Astrocyte (in vitro differentiated cells and primary cell): ENCODE measurements at regions not wholly inside any gene's neighbourhood (a gene's known extent, or its start where the extent isn't known, plus 50 kb on each side); places are given as distances from the start of the nearest gene placed in this dataset.

Experiments used
- DNase-seq: peaks from one replicate; pipeline ENCODE4 v3.0.0-alpha.2; 2010; ENCODE audit warnings: low read depth
- FAIRE-seq: peaks from 2 replicates; lab custom pipeline; 2011; peaks lifted over from hg19 to GRCh38; lab: Jason Lieb, UNC
- H2AFZ ChIP-seq: 2 replicates; pipeline ENCODE4 v1.6.0; 2012; ENCODE audit warnings: low read depth, low read length, inconsistent platforms
- H3K27ac ChIP-seq: 2 replicates; pipeline ENCODE4 v1.5.1; 2011; ENCODE audit warnings: low read depth, low read length, inconsistent platforms
- H3K27me3 ChIP-seq: 2 replicates; pipeline ENCODE4 v1.6.0; 2011; ENCODE audit warnings: low read length, inconsistent platforms; ENCODE audit not compliant: insufficient read depth
- H3K36me3 ChIP-seq: 2 replicates; pipeline ENCODE4 v1.5.1; 2011; ENCODE audit warnings: low read length, inconsistent platforms; ENCODE audit not compliant: insufficient read depth
- H3K4me1 ChIP-seq: 2 replicates; pipeline ENCODE4 v1.5.1; 2011; ENCODE audit warnings: low read length, inconsistent platforms; ENCODE audit not compliant: insufficient read depth
- H3K4me2 ChIP-seq: 2 replicates; pipeline ENCODE4 v1.6.0; 2012; ENCODE audit warnings: low read length, inconsistent platforms
- H3K4me3 ChIP-seq: 2 replicates; pipeline ENCODE4 v1.5.1; 2011; ENCODE audit warnings: low read depth, mild to moderate bottlenecking, low read length, inconsistent platforms; ENCODE audit not compliant: insufficient read depth
- H3K79me2 ChIP-seq: 2 replicates; pipeline ENCODE4 v1.6.0; 2012; ENCODE audit warnings: mild to moderate bottlenecking, low read length, inconsistent platforms; ENCODE audit not compliant: insufficient read depth
- H3K9ac ChIP-seq: 2 replicates; pipeline ENCODE4 v1.6.0; 2012; ENCODE audit warnings: mild to moderate bottlenecking, low read length, inconsistent platforms
- H3K9me3 ChIP-seq: 2 replicates; pipeline ENCODE4 v1.5.1; 2012; ENCODE audit warnings: low read depth, mild to moderate bottlenecking, low read length, inconsistent platforms; ENCODE audit not compliant: insufficient read depth
- H4K20me1 ChIP-seq: 2 replicates; pipeline ENCODE4 v1.6.0; 2012; ENCODE audit warnings: low read length, inconsistent platforms; ENCODE audit not compliant: insufficient read depth
- H3K27ac Mint-ChIP-seq: one replicate; pipeline ENCODE4 v1.8.0; 2021; ENCODE audit warnings: mild to moderate bottlenecking, mixed read lengths; ENCODE audit not compliant: unreplicated experiment
- H3K27me3 Mint-ChIP-seq: one replicate; pipeline ENCODE4 v1.8.0; 2021; ENCODE audit warnings: low read depth, mixed read lengths; ENCODE audit not compliant: unreplicated experiment
- H3K36me3 Mint-ChIP-seq: one replicate; pipeline ENCODE4 v1.8.0; 2021; ENCODE audit warnings: low read depth, mixed read lengths; ENCODE audit not compliant: unreplicated experiment
- H3K4me1 Mint-ChIP-seq: one replicate; pipeline ENCODE4 v1.8.0; 2021; ENCODE audit warnings: low read depth, mixed read lengths; ENCODE audit not compliant: unreplicated experiment
- H3K4me3 Mint-ChIP-seq: one replicate; pipeline ENCODE4 v1.8.0; 2021; ENCODE audit warnings: mild to moderate bottlenecking, moderate library complexity, mixed read lengths; ENCODE audit not compliant: unreplicated experiment
- H3K9me3 Mint-ChIP-seq: one replicate; pipeline ENCODE4 v1.8.0; 2021; ENCODE audit warnings: mild to moderate bottlenecking, mixed read lengths; ENCODE audit not compliant: unreplicated experiment
- EZH2 ChIP-seq: IDR thresholded peaks from 2 replicates; pipeline ENCODE4 v1.6.1; 2012; ENCODE audit warnings: mild to moderate bottlenecking, low read length, inconsistent platforms; ENCODE audit not compliant: insufficient read depth
- TF ChIP-seq, protein P1 (sequence below): IDR thresholded peaks from 2 replicates; pipeline ENCODE4 v1.5.1; 2011; ENCODE audit warnings: low read depth, mild to moderate bottlenecking, inconsistent platforms, low read length, moderate library complexity; ENCODE audit not compliant: insufficient read depth

DNA sequence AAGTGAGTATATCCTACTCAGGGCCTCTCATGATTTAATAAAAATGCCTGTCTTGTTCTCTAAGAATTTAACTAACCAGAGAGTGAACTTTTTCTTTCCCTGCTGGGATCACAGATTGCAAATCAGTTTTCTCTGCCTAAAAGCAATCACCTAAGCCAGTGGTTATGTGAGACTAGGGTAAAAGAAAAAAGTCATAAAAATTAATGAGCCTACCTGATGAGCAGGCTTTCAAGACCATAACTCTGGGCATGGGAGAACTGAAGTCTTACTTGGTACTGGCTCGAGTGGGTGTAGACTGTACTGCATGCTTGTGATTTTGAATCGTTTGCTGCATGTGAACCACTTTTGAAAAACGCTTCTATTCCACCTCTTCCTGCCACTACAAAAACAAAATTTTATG lies 1677.0 kb upstream of the LRRTM1 start:
- no peak overlapping the region for H3K9ac ChIP-seq
- no peak overlapping the region for H3K4me3 Mint-ChIP-seq
- peaks cover 2% of the 10 kb centered on the region for H3K9me3 ChIP-seq
- no peaks in the 10 kb centered on the region for H4K20me1 ChIP-seq
- no peaks in the 10 kb centered on the region for H3K36me3 ChIP-seq
- DNase-seq, result no peak
- H3K4me1 ChIP-seq, result no peaks in the 10 kb centered on the region
- TF ChIP-seq, protein P1, sequence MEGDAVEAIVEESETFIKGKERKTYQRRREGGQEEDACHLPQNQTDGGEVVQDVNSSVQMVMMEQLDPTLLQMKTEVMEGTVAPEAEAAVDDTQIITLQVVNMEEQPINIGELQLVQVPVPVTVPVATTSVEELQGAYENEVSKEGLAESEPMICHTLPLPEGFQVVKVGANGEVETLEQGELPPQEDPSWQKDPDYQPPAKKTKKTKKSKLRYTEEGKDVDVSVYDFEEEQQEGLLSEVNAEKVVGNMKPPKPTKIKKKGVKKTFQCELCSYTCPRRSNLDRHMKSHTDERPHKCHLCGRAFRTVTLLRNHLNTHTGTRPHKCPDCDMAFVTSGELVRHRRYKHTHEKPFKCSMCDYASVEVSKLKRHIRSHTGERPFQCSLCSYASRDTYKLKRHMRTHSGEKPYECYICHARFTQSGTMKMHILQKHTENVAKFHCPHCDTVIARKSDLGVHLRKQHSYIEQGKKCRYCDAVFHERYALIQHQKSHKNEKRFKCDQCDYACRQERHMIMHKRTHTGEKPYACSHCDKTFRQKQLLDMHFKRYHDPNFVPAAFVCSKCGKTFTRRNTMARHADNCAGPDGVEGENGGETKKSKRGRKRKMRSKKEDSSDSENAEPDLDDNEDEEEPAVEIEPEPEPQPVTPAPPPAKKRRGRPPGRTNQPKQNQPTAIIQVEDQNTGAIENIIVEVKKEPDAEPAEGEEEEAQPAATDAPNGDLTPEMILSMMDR, result no peak
- TF ChIP-seq EZH2, result no peak
- H3K27me3 ChIP-seq, result no peaks in the 10 kb centered on the region
- no peak overlapping the region for H2AFZ ChIP-seq
- FAIRE-seq, result no peak
- no peaks in the 10 kb centered on the region for H3K27me3 Mint-ChIP-seq
- H3K9me3 Mint-ChIP-seq, result peaks cover 6% of the 10 kb centered on the region
- H3K4me1 Mint-ChIP-seq, result peaks cover 4% of the 10 kb centered on the region
- H3K27ac ChIP-seq, result no peak overlapping the region
- H3K4me3 ChIP-seq, result no peak overlapping the region
- no peaks in the 10 kb centered on the region for H3K79me2 ChIP-seq
- H3K27ac Mint-ChIP-seq, result no peak overlapping the region
- H3K4me2 ChIP-seq, result no peak overlapping the region
- H3K36me3 Mint-ChIP-seq, result no peaks in the 10 kb centered on the region

DNA sequence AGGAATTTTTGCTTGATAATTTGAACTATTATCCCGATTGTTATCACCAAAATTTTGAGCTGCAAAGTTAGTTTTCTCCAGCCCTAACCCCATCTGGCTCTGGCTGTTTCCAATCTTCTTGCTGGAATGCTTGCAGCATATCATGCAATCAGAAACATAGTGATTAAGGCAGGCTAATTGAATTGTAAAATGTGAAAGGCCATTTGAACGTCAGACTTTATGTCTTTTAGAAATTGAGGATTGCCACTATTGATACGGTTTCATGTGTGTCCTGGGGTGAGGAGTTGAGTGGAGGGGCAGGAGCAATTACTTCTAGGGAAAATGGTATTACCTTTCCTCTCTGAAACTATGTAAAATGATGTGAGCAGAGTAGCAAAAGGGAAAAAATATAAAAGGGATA lies 1674.5 kb upstream of the LRRTM1 start:
- H3K27me3 ChIP-seq, result no peaks in the 10 kb centered on the region
- FAIRE-seq, result no peak
- no peaks in the 10 kb centered on the region for H3K79me2 ChIP-seq
- peaks cover 2% of the 10 kb centered on the region for H3K9me3 ChIP-seq
- H4K20me1 ChIP-seq, result no peaks in the 10 kb centered on the region
- no peak overlapping the region for H3K9ac ChIP-seq
- H3K36me3 Mint-ChIP-seq, result no peaks in the 10 kb centered on the region
- H3K9me3 Mint-ChIP-seq, result no peaks in the 10 kb centered on the region
- no peak overlapping the region for H3K27ac ChIP-seq
- no peak overlapping the region for H3K4me3 Mint-ChIP-seq
- H2AFZ ChIP-seq, result no peak overlapping the region
- H3K27ac Mint-ChIP-seq, result no peak overlapping the region
- H3K4me3 ChIP-seq, result no peak overlapping the region
- DNase-seq, result no peak
- H3K36me3 ChIP-seq, result no peaks in the 10 kb centered on the region
- H3K27me3 Mint-ChIP-seq, result no peaks in the 10 kb centered on the region
- H3K4me2 ChIP-seq, result no peak overlapping the region
- H3K4me1 ChIP-seq, result no peaks in the 10 kb centered on the region
- no peaks in the 10 kb centered on the region for H3K4me1 Mint-ChIP-seq
- TF ChIP-seq, protein P1, result no peak
- no peak for TF ChIP-seq EZH2

GRCh38 chr2:81976998-81977397 lies 1672.4 kb upstream of the LRRTM1 start:
- no peaks in the 10 kb centered on the region for H3K79me2 ChIP-seq
- no peak overlapping the region for H2AFZ ChIP-seq
- no peaks in the 10 kb centered on the region for H4K20me1 ChIP-seq
- H3K9ac ChIP-seq, result no peak overlapping the region
- DNase-seq (no peak), FAIRE-seq (no peak)
- peaks cover 2% of the 10 kb centered on the region for H3K9me3 ChIP-seq
- H3K4me1 ChIP-seq, result no peaks in the 10 kb centered on the region
- Mint-ChIP-seq H3K36me3 (no peaks in the 10 kb centered on the region), H3K27me3 (no peaks in the 10 kb centered on the region), H3K4me3 (no peak overlapping the region), H3K27ac (no peak overlapping the region), H3K4me1 (no peaks in the 10 kb centered on the region), H3K9me3 (no peaks in the 10 kb centered on the region)
- no peak overlapping the region for H3K27ac ChIP-seq
- TF ChIP-seq EZH2, result no peak
- TF ChIP-seq, protein P1, result no peak
- no peak overlapping the region for H3K4me3 ChIP-seq
- no peaks in the 10 kb centered on the region for H3K27me3 ChIP-seq
- H3K4me2 ChIP-seq, result no peak overlapping the region
- no peaks in the 10 kb centered on the region for H3K36me3 ChIP-seq
